Colon (tissue), 2 donors: ENCODE measurements at regions not wholly inside any gene's neighbourhood (a gene's known extent, or its start where the extent isn't known, plus 50 kb on each side); places are given as distances from the start of the nearest gene placed in this dataset.

Experiments
- FAIRE-seq: peaks from 2 replicates; lab custom pipeline; 2012; peaks lifted over from hg19 to GRCh38; lab: Jason Lieb, UNC
- donor health status: control.
- donor health status: control.

- FAIRE-seq, result no peak
Measured at GRCh38 chr11:134531327-134532130, 119.5 kb upstream of the B3GAT1 start.

DNA sequence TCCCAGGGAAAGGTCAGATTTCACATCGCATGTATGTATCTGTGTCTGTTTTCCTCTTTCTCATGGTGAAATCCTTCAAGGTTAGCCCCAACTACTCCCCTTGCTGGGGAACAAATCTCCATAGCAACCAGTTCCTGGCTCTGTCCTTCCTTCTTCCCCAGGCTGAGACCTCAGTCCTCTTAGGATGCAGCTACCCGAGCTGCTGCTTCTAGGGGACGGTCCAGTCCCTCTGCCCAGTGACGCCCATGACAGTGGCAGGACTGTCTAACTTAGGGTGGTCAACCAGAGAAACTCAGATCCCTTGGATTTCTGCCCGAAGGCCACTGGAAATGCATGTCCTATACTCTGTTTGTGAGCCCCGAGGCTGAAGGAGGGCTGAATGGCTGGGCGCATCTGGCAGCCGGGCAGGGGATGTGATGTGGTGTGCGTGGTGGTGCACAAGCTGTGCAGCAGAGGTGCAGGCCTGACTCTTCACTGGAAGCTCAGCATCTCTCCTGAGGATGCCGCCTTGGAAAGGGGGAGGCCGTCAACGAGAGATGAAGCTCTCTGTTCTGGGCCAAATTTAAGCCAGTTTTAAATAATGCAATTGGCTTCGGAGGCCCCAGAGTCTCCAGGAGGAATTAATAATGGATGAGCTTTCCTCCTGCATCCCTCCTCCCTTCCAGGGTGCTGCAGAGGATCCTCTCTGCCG lies 118.7 kb upstream of the B3GAT1 start:
- no peak for FAIRE-seq

DNA sequence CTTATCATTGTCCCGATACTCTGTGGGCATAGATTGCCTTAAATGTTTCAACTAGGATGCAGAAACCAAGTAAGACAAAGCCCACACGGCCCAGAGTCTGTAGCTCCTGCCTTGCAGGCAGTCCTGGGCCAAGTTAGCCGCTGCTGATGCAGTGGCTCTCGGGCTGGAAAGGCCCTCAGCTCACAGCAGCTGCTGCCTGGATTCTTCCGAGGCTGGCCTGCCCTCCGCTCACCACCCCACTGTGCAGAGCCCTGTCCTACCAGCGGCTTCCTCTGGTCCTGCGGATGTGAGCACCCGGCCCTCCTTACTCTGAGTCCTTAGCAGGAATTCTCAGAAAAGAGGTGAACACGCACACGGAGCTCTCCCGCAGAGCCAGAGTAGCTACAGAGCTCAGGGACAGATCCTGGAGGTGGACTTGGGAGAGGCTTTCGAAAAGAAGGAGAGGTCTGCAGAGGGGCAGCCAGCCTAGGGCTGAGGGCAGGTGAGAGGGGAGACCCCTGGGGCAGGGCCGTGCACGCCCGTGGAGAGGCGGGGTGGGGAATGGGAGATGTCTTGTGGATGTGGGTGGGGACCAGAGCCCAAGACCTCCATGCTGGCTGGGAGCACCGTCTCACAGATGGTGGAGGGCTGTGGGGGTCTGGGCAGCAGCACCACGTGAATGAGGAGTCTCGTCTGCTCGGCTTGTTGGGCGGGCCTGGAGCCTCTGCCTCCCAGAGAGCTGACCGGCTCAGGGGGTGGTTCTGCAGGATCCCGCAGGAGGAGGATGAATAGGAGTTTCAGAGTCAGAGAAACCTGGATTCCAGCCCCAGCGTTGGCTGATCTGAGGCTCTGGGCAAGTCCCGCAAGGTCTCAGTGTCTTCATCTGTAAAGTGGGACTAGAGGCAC lies 117.4 kb upstream of the B3GAT1 start:
- no peak for FAIRE-seq

- FAIRE-seq, result no peak
Measured at GRCh38 chr11:134528453-134528852, 116.4 kb upstream of the B3GAT1 start.

DNA sequence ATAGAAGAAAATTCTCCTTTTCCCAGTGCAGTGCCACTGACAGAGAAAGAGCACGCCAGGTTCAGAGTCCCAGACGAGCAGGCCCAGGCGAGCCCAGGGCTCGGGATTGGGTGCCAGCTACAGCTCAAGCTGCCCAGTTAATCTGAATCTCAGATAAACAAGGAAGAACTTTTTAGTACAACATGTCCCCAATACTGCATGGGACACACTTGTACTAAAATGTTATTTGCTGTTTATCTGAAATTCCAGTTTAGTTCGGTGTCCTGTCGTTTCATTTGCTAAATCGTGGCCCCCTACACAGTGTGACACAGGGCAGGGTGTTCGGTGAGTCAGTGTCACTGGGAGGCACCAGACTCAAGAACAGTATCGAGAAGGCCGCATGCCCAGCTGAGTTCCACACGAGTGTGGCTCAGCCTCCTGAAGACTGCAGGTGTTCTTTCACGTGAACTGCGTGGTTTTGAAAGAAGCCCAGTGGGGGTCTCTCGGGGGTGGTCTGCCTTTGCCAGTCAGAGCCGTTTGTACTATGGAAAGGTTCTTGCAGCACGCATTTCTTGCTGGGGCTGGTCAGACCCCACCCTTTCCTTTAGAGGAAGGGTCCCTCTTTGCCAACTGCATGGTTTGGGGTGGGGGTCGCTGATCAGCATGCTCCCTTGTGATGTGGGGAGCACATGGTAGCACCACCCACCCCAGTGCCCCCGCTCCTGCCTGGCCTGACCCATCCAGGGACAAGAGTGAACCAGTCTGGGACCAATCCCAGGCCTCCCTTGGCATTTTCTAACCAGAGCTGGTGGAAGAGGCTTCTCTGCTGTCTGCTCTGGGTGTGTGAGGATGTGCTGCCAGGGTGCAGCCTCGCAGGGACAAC lies 115.6 kb upstream of the B3GAT1 start:
- FAIRE-seq, result no peak

GRCh38 chr11:134524896-134525845 lies 113.1 kb upstream of the B3GAT1 start:
- FAIRE-seq, result no peak

DNA sequence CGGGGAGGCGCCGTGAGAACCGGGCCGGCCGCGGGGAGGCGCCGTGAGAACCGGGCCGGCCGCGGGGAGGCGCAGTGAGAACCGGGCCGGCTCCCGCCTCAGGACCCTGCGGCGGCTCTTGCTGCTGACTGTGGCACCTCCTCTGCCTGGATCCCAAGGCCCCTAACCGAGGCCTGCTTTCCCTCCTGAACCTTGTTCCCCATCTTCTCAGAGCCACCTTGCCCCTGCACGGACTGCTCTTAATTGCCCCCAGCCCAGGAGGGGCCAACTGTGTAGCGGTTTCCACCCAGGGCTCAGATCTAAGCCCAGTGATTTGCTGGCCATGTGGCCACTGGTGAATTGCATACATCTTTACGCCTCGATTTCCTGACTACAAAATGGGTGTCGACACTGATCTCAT lies 112.2 kb upstream of the B3GAT1 start:
- FAIRE-seq, result no peak

DNA sequence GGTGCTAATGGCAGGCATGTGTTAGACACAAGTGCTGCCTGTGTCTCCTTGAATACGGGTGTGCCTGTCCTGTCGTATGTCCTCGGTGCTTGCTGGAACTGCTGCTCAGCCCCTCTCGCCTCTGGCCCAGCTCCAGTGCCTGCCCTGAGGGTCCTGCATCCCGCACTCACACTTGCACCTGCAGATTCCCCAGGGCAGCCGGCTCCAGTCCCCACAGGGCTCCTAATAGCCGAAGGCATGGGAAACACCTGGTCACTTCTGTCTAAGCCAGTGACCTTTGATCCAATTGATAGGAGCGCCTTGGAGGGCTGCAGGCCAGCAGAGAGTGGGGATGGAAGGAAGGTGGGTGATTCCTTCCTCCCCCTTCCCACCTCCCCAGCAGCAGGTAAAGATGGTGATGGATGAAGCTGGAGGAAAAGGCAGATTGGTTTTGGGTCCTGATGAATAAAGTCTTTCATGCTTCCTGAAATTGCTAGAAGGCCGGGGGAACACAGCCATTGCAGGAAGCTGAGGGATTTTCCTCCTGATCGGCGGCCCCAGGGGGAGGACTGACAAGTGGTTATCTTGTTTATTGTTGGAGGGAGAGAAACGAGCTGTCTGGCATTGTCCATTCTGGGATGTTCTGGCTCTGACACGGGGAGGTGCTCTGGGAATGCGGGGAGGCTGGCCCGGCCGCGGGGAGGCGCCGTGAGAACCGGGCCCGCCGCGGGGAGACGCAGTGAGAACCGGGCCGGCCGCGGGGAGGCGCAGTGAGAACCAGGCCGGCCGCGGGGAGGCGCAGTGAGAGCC lies 110.9 kb upstream of the B3GAT1 start:
- FAIRE-seq, result no peak

- no peak for FAIRE-seq
Measured at GRCh38 chr11:134521452-134522289, 109.6 kb upstream of the B3GAT1 start.

DNA sequence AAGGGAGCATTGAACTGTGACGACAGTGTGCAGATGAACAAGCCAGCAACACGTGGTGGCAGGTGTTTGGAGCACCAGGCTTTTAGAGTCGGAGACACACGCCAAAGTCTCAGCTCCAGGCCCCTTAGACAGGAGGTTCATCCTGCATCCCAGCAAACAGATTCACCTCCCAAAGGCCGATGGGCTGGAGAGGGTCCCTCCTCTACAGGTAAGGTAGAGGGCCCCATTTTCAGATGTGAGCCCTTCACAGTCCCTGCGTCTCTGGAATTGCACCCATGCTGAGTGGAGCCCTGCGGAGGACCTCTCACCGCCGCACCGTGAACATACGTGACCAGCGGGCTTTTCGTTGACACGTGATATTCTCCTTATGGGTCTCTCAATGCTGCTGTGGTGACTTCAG lies 109.0 kb upstream of the B3GAT1 start:
- no peak for FAIRE-seq

DNA sequence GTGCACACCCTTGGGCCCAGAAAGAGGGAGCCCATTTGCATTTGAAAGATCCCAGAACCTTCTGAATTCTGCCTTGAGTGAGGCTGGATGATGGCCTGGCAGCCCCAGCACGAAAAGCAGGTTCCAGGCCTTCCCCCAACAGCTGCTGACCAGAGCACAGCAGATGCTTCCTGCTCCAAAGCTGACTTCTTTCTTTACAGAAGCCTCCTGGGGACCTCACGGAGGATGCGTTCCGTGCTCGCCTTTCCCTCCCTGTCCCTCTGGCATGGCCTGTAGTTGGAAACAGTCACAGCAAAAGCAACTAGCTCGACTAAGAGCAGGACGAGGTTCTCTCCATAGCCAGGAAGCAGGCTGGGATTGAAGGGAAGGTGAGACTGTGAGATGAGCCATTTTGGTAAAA lies 107.7 kb upstream of the B3GAT1 start:
- FAIRE-seq, result no peak

GRCh38 chr11:134519390-134519750 lies 107.3 kb upstream of the B3GAT1 start:
- FAIRE-seq, result no peak

GRCh38 chr11:134518616-134519389 lies 106.8 kb upstream of the B3GAT1 start:
- no peak for FAIRE-seq

- FAIRE-seq, result no peak
Measured at GRCh38 chr11:134517621-134518293, 105.7 kb upstream of the B3GAT1 start.

DNA sequence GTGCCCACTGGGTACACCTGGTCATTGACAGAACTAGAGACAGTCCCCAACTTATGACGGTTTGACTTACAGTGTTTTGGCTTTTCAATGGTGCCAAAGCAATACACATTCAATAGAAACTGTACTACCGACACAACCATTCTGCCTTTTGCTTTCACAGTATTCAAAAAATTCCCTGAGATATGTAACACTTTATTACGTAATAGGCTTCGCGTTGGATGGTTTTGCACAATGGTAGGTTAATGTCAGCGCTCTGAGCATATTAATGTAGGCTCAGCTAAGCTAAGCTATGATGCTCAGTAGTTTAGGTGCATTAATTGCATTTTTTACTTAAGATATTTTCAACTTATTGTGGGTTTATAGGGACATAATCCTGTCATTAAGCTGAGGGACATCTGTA lies 105.1 kb upstream of the B3GAT1 start:
- no peak for FAIRE-seq

GRCh38 chr11:134516529-134516928 lies 104.5 kb upstream of the B3GAT1 start:
- FAIRE-seq, result no peak
